Uterus (tissue), 2 donors: ENCODE measurements at regions not wholly inside any gene's neighbourhood (a gene's known extent, or its start where the extent isn't known, plus 50 kb on each side); places are given as distances from the start of the nearest gene placed in this dataset.

Experiments used
- CTCF ChIP-seq, 4 experiments: fragments of 200-600 bp in 2 of 4; fragments of 450-650 bp in 2 of 4; sonication (generic) in 2 of 4; IDR thresholded peaks; one replicate each; pipeline ENCODE4 v1.5.1; 2016 to 2019; ENCODE audit warnings: antibody characterized with exemption in 4 of 4, mild to moderate bottlenecking in 2 of 4, moderate library complexity in 1 of 4
- POLR2A ChIP-seq, 2 donors: fragments of 450-650 bp; IDR thresholded peaks; one replicate each; pipeline ENCODE4 v1.6.1; 2016; ENCODE audit warnings: antibody characterized with exemption in 2 of 2, mild to moderate bottlenecking in 1 of 2, moderate library complexity in 1 of 2

GRCh38 chr12:71009430-71010142, 89.0 kb upstream of the PTPRR start:
- TF ChIP-seq CTCF (IDR thresholded peaks at IDR 0.05) (no peak), POLR2A (IDR thresholded peaks at IDR 0.05) (no peak)
